Hematopoietic multipotent progenitor cell treated with erythropoietin and hydrocortisone succinate and interleukin-3 and kit ligand, for 6 days (in vitro differentiated cells): ENCODE measurements at regions not wholly inside any gene's neighbourhood (a gene's known extent, or its start where the extent isn't known, plus 50 kb on each side); places are given as distances from the start of the nearest gene placed in this dataset.
"Not testable (repeated sequence)": the region's sequence is repeated elsewhere in the genome, so short reads cannot be mapped to it uniquely, and the experiment has no call there.

Experiments used
- DNase-seq: peaks from one replicate; pipeline ENCODE4 v3.0.0-alpha.2; 2015

- no peak for DNase-seq
Measured at GRCh38 chr12:84484798-84485197, 427.8 kb downstream of the SLC6A15 start.

- no peak for DNase-seq
Measured at GRCh38 chr12:84480803-84481202, 431.8 kb downstream of the SLC6A15 start.

GRCh38 chr12:84470361-84470760 lies 442.2 kb downstream of the SLC6A15 start:
- no peak for DNase-seq

- no peak for DNase-seq
Measured at GRCh38 chr12:84464616-84465015, 448.0 kb downstream of the SLC6A15 start.

GRCh38 chr12:84463741-84464495 lies 448.7 kb downstream of the SLC6A15 start:
- DNase-seq, result no peak

GRCh38 chr12:84455598-84455997 lies 457.0 kb downstream of the SLC6A15 start:
- no peak for DNase-seq

GRCh38 chr12:84446478-84446877 lies 466.1 kb downstream of the SLC6A15 start:
- DNase-seq, result not testable (repeated sequence)

- no peak for DNase-seq
Measured at GRCh38 chr12:84436134-84436533, 476.5 kb downstream of the SLC6A15 start.

GRCh38 chr12:84435682-84436081 lies 476.9 kb downstream of the SLC6A15 start:
- no peak for DNase-seq

- DNase-seq, result no peak
Measured at GRCh38 chr12:84422340-84422739, 490.3 kb downstream of the SLC6A15 start.

- no peak for DNase-seq
Measured at GRCh38 chr12:84421103-84421502, 491.5 kb downstream of the SLC6A15 start.

GRCh38 chr12:84416626-84417025 lies 496.0 kb downstream of the SLC6A15 start:
- no peak for DNase-seq

GRCh38 chr12:84415946-84416345 lies 496.7 kb downstream of the SLC6A15 start:
- no peak for DNase-seq

GRCh38 chr12:84413656-84414055 lies 498.9 kb downstream of the SLC6A15 start:
- no peak for DNase-seq

GRCh38 chr12:84412226-84412625 lies 500.4 kb downstream of the SLC6A15 start:
- no peak for DNase-seq

- no peak for DNase-seq
Measured at GRCh38 chr12:84411031-84411430, 501.6 kb downstream of the SLC6A15 start.

GRCh38 chr12:84408936-84409335 lies 503.7 kb downstream of the SLC6A15 start:
- peak; percentile 1 for DNase-seq

- DNase-seq, result not testable (repeated sequence)
Measured at GRCh38 chr12:84406720-84407119, 505.9 kb downstream of the SLC6A15 start.

GRCh38 chr12:84397846-84398245 lies 514.8 kb downstream of the SLC6A15 start:
- no peak for DNase-seq

GRCh38 chr12:84397263-84397662 lies 515.3 kb downstream of the SLC6A15 start:
- peak; percentile 23 for DNase-seq

- DNase-seq, result not testable (repeated sequence)
Measured at GRCh38 chr12:84391176-84391575, 521.4 kb downstream of the SLC6A15 start.

- no peak for DNase-seq
Measured at GRCh38 chr12:84384384-84384783, 528.2 kb downstream of the SLC6A15 start.

- DNase-seq, result not testable (repeated sequence)
Measured at GRCh38 chr12:84382486-84382885, 530.1 kb downstream of the SLC6A15 start.

- DNase-seq, result no peak
Measured at GRCh38 chr12:84376320-84376719, 536.3 kb downstream of the SLC6A15 start.
